ENCODE measurements at regions not wholly inside any gene's neighbourhood (a gene's known extent, or its start where the extent isn't known, plus 50 kb on each side); places are given as distances from the start of the nearest gene placed in this dataset.

- TF ChIP-seq CTCF (IDR thresholded peaks at IDR 0.05; ENCODE audit: low read length) (no peak), EZH2 (optimal IDR thresholded peaks at IDR 0.05; ENCODE audit: low read depth, low read length) (no peak), EZH2phosphoT487 (IDR thresholded peaks at IDR 0.05; ENCODE audit: low read length) (no peak)
These were observed 95.7 kb downstream of the MAIP1 start for GRCh38 chr2:200050921-200051610.
